T-cell (primary cell): ENCODE measurements at regions not wholly inside any gene's neighbourhood (a gene's known extent, or its start where the extent isn't known, plus 50 kb on each side); places are given as distances from the start of the nearest gene placed in this dataset.
"Not testable (repeated sequence)": the region's sequence is repeated elsewhere in the genome, so short reads cannot be mapped to it uniquely, and the experiment has no call there.

Experiments
- ATAC-seq, 4 experiments: fragments of 200-7000 bp in 3 of 4; fragments of 150-1000 bp in 1 of 4; cut with Tn5 transposase; replicated peaks in 1 of 4; 1 replicate in 3 of 4; 2 replicates in 1 of 4; pipeline ENCODE4 v1.10.0; 2021; ENCODE audit warnings: moderate library complexity in 3 of 4, mild to moderate bottlenecking in 2 of 4, moderate number of reproducible peaks in 1 of 4
- CTCF ChIA-PET, 2 donors: fragments of 300-600 bp; sonication (Branson Sonifier 250); formaldehyde crosslinking; loops; one replicate each; lab custom pipeline; 2022; ENCODE audit warnings: antibody characterized with exemption in 2 of 2; lab: Charles Lee
- POLR2A ChIA-PET, 2 donors: fragments of 300-600 bp; sonication (Branson Sonifier 250); formaldehyde crosslinking; loops; one replicate each; lab custom pipeline; 2022; ENCODE audit warnings: antibody characterized with exemption in 2 of 2; lab: Charles Lee
- DNase-seq, 35 experiments: peaks; one replicate each; pipeline versions ENCODE4 v3.0.0 to v3.0.0-alpha.2; 2013 to 2023
- H3K27ac ChIP-seq: one replicate; pipeline ENCODE4 v1.5.1; 2013; ENCODE audit warnings: low read length
- H3K27me3 ChIP-seq, 2 experiments: replicated peaks in 1 of 2; 1 replicate in 1 of 2; 2 replicates in 1 of 2; pipeline versions ENCODE4 v1.6.1 to v1.7.0; 2013; ENCODE audit warnings: low read length in 1 of 2, mixed read lengths in 1 of 2; ENCODE audit not compliant: control insufficient read depth in 2 of 2, insufficient read depth in 2 of 2; ENCODE audit errors: extremely low read depth in 1 of 2
- H3K36me3 ChIP-seq, 2 donors: 1 replicate in 1 of 2; 2 replicates in 1 of 2; pipeline versions ENCODE4 v1.6.1 to v1.7.0; 2013; ENCODE audit warnings: low read length in 1 of 2; ENCODE audit not compliant: control insufficient read depth in 2 of 2, insufficient read depth in 1 of 2; ENCODE audit errors: extremely low read depth in 1 of 2
- H3K4me1 ChIP-seq, 2 experiments: 1 replicate in 1 of 2; 2 replicates in 1 of 2; pipeline versions ENCODE4 v1.6.1 to v1.7.0; 2013; ENCODE audit warnings: low read length in 2 of 2, mixed read lengths in 1 of 2; ENCODE audit not compliant: insufficient read depth in 2 of 2, control insufficient read depth in 1 of 2; ENCODE audit errors: extremely low read depth in 1 of 2
- H3K4me3 ChIP-seq, 2 donors: 1 replicate in 1 of 2; 2 replicates in 1 of 2; pipeline versions ENCODE4 v1.5.1 to v1.7.0; 2013; ENCODE audit warnings: mild to moderate bottlenecking in 2 of 2, low read length in 1 of 2, moderate library complexity in 1 of 2; ENCODE audit not compliant: control insufficient read depth in 1 of 2; ENCODE audit errors: extremely low read depth in 1 of 2
- H3K9me3 ChIP-seq: 2 replicates; pipeline ENCODE4 v1.7.0; 2013
- H3K27ac Mint-ChIP-seq, 2 donors: one replicate each; pipeline ENCODE4 v1.8.0; 2020 to 2021; ENCODE audit warnings: mild to moderate bottlenecking in 2 of 2, mixed read lengths in 2 of 2
- H3K27me3 Mint-ChIP-seq, 2 donors: one replicate each; pipeline ENCODE4 v1.8.0; 2021 to 2022; ENCODE audit warnings: mixed read lengths in 2 of 2
- H3K36me3 Mint-ChIP-seq: one replicate; pipeline ENCODE4 v1.8.0; 2021; ENCODE audit warnings: mixed read lengths
- H3K4me1 Mint-ChIP-seq, 3 donors: one replicate each; pipeline ENCODE4 v1.8.0; 2020 to 2022; ENCODE audit warnings: mixed read lengths in 3 of 3, mild to moderate bottlenecking in 1 of 3
- H3K4me3 Mint-ChIP-seq, 3 donors: one replicate each; pipeline ENCODE4 v1.8.0; 2020 to 2022; ENCODE audit warnings: mild to moderate bottlenecking in 3 of 3, mixed read lengths in 3 of 3, moderate library complexity in 3 of 3
- H3K9me3 Mint-ChIP-seq, 3 donors: one replicate each; pipeline ENCODE4 v1.8.0; 2020 to 2022; ENCODE audit warnings: mixed read lengths in 3 of 3
- WGBS: methylation state at CpG from one replicate; pipeline ENCODE4 v1.1.5; 2013; ENCODE audit warnings: missing lambda C conversion rate; ENCODE audit not compliant: insufficient coverage; 5-methylcytosine and 5-hydroxymethylcytosine counted together

DNA sequence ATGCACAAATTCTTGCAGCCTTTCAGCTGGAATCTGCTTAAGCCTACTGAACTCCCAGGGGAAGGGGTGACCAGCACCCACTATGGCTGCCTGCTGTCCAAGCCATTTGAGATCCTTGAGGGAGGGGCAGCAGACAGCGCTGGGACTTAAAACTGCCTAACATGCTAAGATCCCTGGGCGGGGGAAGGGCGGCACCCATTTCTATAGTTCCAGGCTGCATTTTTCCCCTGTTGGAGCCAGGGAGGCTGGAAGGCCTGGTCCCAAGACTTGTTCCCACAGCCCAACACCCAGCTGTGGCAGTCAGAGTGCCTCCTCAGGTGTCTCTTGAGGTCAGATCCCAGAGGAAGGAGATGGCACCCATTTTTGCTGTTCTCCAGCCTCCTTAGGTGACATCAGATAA lies 1061.3 kb upstream of the COX7C start:
- H3K27me3 Mint-ChIP-seq, result no peaks in the 10 kb centered on the region
- H3K36me3 ChIP-seq, result no peaks in the 10 kb centered on the region
- H3K4me1 Mint-ChIP-seq, result no peaks in the 10 kb centered on the region
- H3K36me3 Mint-ChIP-seq, result no peaks in the 10 kb centered on the region
- H3K27me3 ChIP-seq, result no peaks in the 10 kb centered on the region
- ATAC-seq (no peak), DNase-seq (no peak)
- ChIA-PET CTCF (no interaction called here), POLR2A (no interaction called here)
- WGBS, result 95% methylated on average over 3 of the region's 3 CpGs
- H3K4me3 ChIP-seq, result no peak overlapping the region
- H3K4me1 ChIP-seq, result no peaks in the 10 kb centered on the region
- H3K27ac ChIP-seq, result no peak overlapping the region
- peaks cover 19 to 46% (median 36%) of the 10 kb centered on the region in 3 donors for H3K9me3 Mint-ChIP-seq
- H3K9me3 ChIP-seq, result no peaks in the 10 kb centered on the region
- H3K4me3 Mint-ChIP-seq, result no peak overlapping the region
- H3K27ac Mint-ChIP-seq, result no peak overlapping the region

DNA sequence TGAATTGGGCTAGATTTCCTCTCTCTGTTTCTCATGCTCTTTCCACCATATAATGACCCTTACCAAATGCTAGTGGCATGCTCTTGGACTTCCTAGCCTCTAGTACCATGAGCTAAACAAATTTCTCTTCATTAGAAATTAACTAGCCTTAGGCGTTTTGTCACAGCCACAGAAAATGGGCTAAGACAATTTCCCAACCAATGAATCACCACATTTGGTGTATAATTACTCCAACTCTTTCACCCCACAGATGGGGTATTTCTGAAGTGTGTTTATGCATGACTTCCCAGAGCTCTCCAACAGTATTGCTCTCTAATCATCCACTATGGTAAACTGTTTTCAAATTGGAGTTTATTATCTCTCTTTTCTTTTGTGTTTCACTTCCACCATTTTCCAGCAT lies 1041.1 kb upstream of the COX7C start:
- no peak for DNase-seq
- ChIA-PET POLR2A (no interaction called here), CTCF (no interaction called here)

DNA sequence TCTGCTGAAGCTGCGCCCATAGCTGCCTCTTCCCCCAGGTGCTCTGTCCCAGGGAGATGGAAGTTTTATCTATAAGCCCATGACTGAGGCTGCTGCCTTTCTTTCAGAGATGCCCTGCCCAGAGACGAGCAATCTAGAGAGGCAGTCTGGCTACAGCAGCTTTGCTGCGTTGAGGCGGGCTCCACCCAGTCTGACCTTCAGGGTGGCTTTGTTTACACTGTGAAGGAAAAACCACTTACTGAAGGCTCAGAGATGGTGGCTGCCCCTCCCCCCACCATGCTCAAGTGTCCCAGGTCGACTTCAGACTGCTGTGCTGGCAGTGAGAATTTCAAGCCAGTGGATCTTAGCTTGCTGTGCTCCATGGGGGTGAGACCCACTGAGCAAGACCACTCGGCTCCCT lies 1029.9 kb upstream of the COX7C start:
- 56% methylated on average over 5 of the region's 6 CpGs for WGBS
- DNase-seq, H3K9me3 ChIP-seq, H3K4me3 Mint-ChIP-seq, H3K4me1 Mint-ChIP-seq, H3K36me3 Mint-ChIP-seq, ATAC-seq, POLR2A ChIA-PET, H3K4me1 ChIP-seq, H3K27me3 ChIP-seq, CTCF ChIA-PET, H3K4me3 ChIP-seq, H3K27me3 Mint-ChIP-seq, H3K27ac ChIP-seq, H3K36me3 ChIP-seq, H3K27ac Mint-ChIP-seq: not testable (repeated sequence)
- H3K9me3 Mint-ChIP-seq, result peaks cover 3 to 25% (median 20%) of the 10 kb centered on the region in 3 donors

More for the DNA sequence above, 1041.1 kb upstream of the COX7C start:
- no peak for ATAC-seq
- Histone ChIP-seq H3K4me1 (no peaks in the 10 kb centered on the region), H3K27ac (no peak overlapping the region), H3K4me3 (no peak overlapping the region), H3K27me3 (no peaks in the 10 kb centered on the region), H3K9me3 (no peaks in the 10 kb centered on the region), H3K36me3 (no peaks in the 10 kb centered on the region)
- H3K27ac Mint-ChIP-seq, result no peak overlapping the region
- H3K36me3 Mint-ChIP-seq, result no peaks in the 10 kb centered on the region
- no peaks in the 10 kb centered on the region for H3K27me3 Mint-ChIP-seq
- peaks cover 0 to 7% (median 0%) of the 10 kb centered on the region in 3 donors for H3K9me3 Mint-ChIP-seq
- H3K4me1 Mint-ChIP-seq, result no peaks in the 10 kb centered on the region
- no peak overlapping the region for H3K4me3 Mint-ChIP-seq
- WGBS, result no CpG with 5 or more reads among the region's 1 CpG

DNA sequence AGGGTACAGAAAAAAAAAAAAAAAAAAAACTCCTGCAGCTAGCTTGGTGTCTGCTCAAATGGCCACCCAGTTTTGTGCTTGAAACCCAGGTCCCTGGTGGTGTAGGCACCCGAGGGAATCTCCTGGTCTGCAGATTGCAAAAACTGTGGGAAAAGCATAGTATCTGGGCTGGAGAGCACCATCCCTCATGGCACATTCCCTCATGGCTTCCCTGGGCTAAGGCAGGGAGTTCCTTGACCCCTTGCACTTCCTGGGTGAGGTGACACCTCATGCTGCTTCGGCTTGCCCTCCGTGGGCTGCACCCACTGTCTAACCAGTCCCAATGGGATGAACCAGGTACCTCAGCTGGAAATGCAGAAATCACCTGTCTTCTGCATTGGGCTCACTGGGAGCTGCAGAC lies 1029.5 kb upstream of the COX7C start:
- H3K36me3 ChIP-seq, CTCF ChIA-PET, H3K9me3 ChIP-seq, H3K36me3 Mint-ChIP-seq, H3K27me3 Mint-ChIP-seq, H3K27ac Mint-ChIP-seq, H3K4me1 ChIP-seq, ATAC-seq, H3K27ac ChIP-seq, H3K4me3 ChIP-seq, H3K4me3 Mint-ChIP-seq, DNase-seq, H3K4me1 Mint-ChIP-seq, POLR2A ChIA-PET, H3K27me3 ChIP-seq: not testable (repeated sequence)
- peaks cover 4 to 25% (median 24%) of the 10 kb centered on the region in 3 donors for H3K9me3 Mint-ChIP-seq
- WGBS, result 78% methylated on average over 3 of the region's 3 CpGs

DNA sequence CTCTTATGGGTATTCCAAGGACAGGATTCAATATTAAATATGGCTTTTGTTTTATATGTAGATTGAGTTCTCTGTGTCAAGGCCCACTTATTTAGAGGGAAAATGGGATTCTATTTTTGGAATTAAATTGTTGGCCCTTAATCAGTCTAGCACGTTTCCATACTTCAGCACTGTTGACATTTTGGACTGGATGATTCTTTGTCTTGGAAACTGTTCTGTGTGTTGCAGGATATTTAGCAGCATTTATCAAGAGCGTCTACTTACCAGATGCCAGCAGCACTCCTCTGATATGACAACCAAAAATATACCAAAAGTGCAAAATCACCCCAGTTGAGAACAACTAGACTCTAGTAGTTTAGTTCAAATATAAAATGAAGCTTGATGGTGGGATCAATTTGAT lies 1027.0 kb upstream of the COX7C start:
- no peak overlapping the region for H3K4me3 Mint-ChIP-seq
- DNase-seq (no peak), ATAC-seq (no peak)
- POLR2A ChIA-PET, result no interaction called here
- H3K9me3 ChIP-seq, result no peaks in the 10 kb centered on the region
- H3K4me1 ChIP-seq, result no peaks in the 10 kb centered on the region
- no peaks in the 10 kb centered on the region for H3K27me3 ChIP-seq
- H3K9me3 Mint-ChIP-seq, result peaks cover 4 to 16% (median 6%) of the 10 kb centered on the region in 3 donors
- CTCF ChIA-PET, result no interaction called here
- H3K36me3 ChIP-seq, result no peaks in the 10 kb centered on the region
- no peak overlapping the region for H3K4me3 ChIP-seq
- no peak overlapping the region for H3K27ac Mint-ChIP-seq
- H3K4me1 Mint-ChIP-seq, result no peaks in the 10 kb centered on the region
- no peaks in the 10 kb centered on the region for H3K36me3 Mint-ChIP-seq
- no peaks in the 10 kb centered on the region for H3K27me3 Mint-ChIP-seq
- 67% methylated on average over 1 of the region's 2 CpGs for WGBS
- no peak overlapping the region for H3K27ac ChIP-seq

DNA sequence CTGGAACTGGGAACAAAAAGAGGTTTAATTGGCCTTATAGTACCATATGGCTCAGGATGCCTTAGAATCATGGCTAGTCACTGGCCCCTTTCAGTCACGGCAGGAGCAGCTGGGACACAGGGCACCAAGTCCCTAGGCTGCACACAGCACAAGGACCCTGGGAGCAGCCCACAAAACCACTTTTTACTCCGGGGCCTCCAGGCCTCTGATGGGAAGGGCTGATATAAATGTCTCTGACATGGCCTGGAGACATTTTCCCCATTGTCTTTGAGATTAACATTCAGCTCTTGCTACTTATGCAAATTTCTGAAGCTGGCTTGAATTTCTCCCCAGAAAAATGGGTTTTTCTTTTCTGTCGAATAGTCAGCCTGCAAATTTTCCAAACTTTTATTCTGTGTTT lies 1026.4 kb upstream of the COX7C start:
- Histone ChIP-seq H3K36me3 (no peaks in the 10 kb centered on the region), H3K4me3 (no peak overlapping the region), H3K27me3 (no peaks in the 10 kb centered on the region), H3K9me3 (no peaks in the 10 kb centered on the region), H3K4me1 (no peaks in the 10 kb centered on the region), H3K27ac (no peak overlapping the region)
- Mint-ChIP-seq H3K4me3 (no peak overlapping the region), H3K27me3 (no peaks in the 10 kb centered on the region), H3K27ac (no peak overlapping the region), H3K9me3 (peaks cover 4 to 13% (median 6%) of the 10 kb centered on the region in 3 donors), H3K36me3 (no peaks in the 10 kb centered on the region), H3K4me1 (no peaks in the 10 kb centered on the region)
- DNase-seq, result no peak
- WGBS, result 83% methylated on average over 2 of the region's 3 CpGs
- CTCF ChIA-PET, result no interaction called here
- POLR2A ChIA-PET, result no interaction called here
- no peak for ATAC-seq

DNA sequence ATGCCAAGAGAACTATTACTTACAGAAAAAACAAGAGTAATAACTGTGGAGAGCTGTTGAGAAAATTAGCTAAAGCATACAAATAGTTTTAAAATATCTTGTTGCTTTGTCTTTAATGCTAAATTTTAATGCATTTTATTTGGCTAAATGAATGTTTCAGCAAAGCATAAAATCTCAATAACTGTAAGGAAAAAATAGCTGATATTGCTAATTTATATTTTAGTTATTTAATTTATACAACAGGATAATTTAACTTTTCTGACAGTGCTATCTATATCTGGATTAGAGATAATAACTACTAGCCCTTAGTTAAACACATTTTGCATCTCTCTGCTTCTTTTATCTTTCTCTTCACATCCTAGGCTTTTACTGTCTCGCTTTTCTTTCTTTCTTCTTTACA lies 1014.9 kb upstream of the COX7C start:
- Histone ChIP-seq H3K4me3 (no peak overlapping the region), H3K9me3 (peaks cover 2% of the 10 kb centered on the region), H3K27me3 (no peaks in the 10 kb centered on the region), H3K4me1 (no peaks in the 10 kb centered on the region), H3K27ac (no peak overlapping the region), H3K36me3 (no peaks in the 10 kb centered on the region)
- H3K4me1 Mint-ChIP-seq, result no peaks in the 10 kb centered on the region
- H3K36me3 Mint-ChIP-seq, result no peaks in the 10 kb centered on the region
- DNase-seq (no peak), ATAC-seq (no peak)
- no peak overlapping the region for H3K4me3 Mint-ChIP-seq
- ChIA-PET POLR2A (no interaction called here), CTCF (no interaction called here)
- H3K27ac Mint-ChIP-seq, result no peak overlapping the region
- peaks cover 4 to 16% (median 11%) of the 10 kb centered on the region in 3 donors for H3K9me3 Mint-ChIP-seq
- H3K27me3 Mint-ChIP-seq, result no peaks in the 10 kb centered on the region
- 80% methylated on average over 1 of the region's 1 CpG for WGBS
